ENCODE measurements at regions not wholly inside any gene's neighbourhood (a gene's known extent, or its start where the extent isn't known, plus 50 kb on each side); places are given as distances from the start of the nearest gene placed in this dataset.

GRCh38 chr7:50212666-50213621 is 91.6 kb upstream of the IKZF1 start:
- peak overlapping the region in 7 of 8 donors; percentile 29 to 81 (median 72) for H3K4me3 Mint-ChIP-seq
- no peaks in the 10 kb centered on the region for H3K27me3 Mint-ChIP-seq
- Histone ChIP-seq H3K4me1 (ENCODE audit: insufficient read depth, low read length) (peaks cover 89% of the 10 kb centered on the region), H3K36me3 (ENCODE audit: insufficient read depth, low read length) (no peaks in the 10 kb centered on the region), H3K4me3 (ENCODE audit: low read length in 2 of 2) (no peak overlapping the region), H3K27ac (ENCODE audit: low read depth, low read length) (no peak overlapping the region), H3K9me3 (ENCODE audit: control insufficient read depth in 1 of 2, low read length in 2 of 2) (no peaks in the 10 kb centered on the region), H3K27me3 (ENCODE audit: insufficient read depth, low read length) (no peaks in the 10 kb centered on the region)
- peaks cover 63 to 99% (median 83%) of the 10 kb centered on the region in 4 donors for H3K4me1 Mint-ChIP-seq
- H3K9me3 Mint-ChIP-seq: no peaks in the 10 kb centered on the region
- POLR2A ChIA-PET (ENCODE audit: partially characterized antibody): interaction anchor here (1.0 to 22.0 kb wide), 9 partner anchors 10 to 155 kb away, joined by 3 to 675 read pairs (median 6); partner anchors contain the start of gene IKZF1
- CTCF ChIA-PET (ENCODE audit: partially characterized antibody): interaction anchor here (0.7 to 16.0 kb wide), 5 partner anchors 7 to 203 kb away, joined by 3 to 424 read pairs (median 4); no protein-coding TSS in a partner anchor
- intact Hi-C loops (cut with micrococcal nuclease): no loop called here
- DNase-seq: peak in 1 of 5 donors; percentile 36
- no peaks in the 10 kb centered on the region for H3K36me3 Mint-ChIP-seq
- H3K27ac Mint-ChIP-seq: peak overlapping the region; percentile 16 to 94 (median 60)

- DNase-seq: no peak
- Histone ChIP-seq H3K4me1 (ENCODE audit: insufficient read depth, low read length) (peaks cover 90% of the 10 kb centered on the region), H3K27ac (ENCODE audit: low read depth, low read length) (no peak overlapping the region), H3K36me3 (ENCODE audit: insufficient read depth, low read length) (no peaks in the 10 kb centered on the region), H3K4me3 (ENCODE audit: low read length in 2 of 2) (no peak overlapping the region), H3K9me3 (ENCODE audit: control insufficient read depth in 1 of 2, low read length in 2 of 2) (no peaks in the 10 kb centered on the region), H3K27me3 (ENCODE audit: insufficient read depth, low read length) (no peaks in the 10 kb centered on the region)
- H3K4me3 Mint-ChIP-seq: peak overlapping the region in 2 of 8 donors; percentile 63 to 76
- intact Hi-C loops (cut with micrococcal nuclease): no loop called here
- H3K27ac Mint-ChIP-seq: peak overlapping the region in 4 of 7 donors; percentile 24 to 90 (median 88)
- ChIA-PET CTCF (ENCODE audit: partially characterized antibody) (interaction anchor here (0.7 to 16.0 kb wide), 3 partner anchors 29 to 204 kb away, joined by 3 to 424 read pairs (median 3); no protein-coding TSS in a partner anchor), POLR2A (ENCODE audit: partially characterized antibody) (interaction anchor here (1.4 to 22.0 kb wide), 7 partner anchors 15 to 156 kb away, joined by 4 to 675 read pairs (median 30); partner anchors contain the start of gene IKZF1)
- no peaks in the 10 kb centered on the region for H3K27me3 Mint-ChIP-seq
- no peaks in the 10 kb centered on the region for H3K36me3 Mint-ChIP-seq
- H3K4me1 Mint-ChIP-seq: peaks cover 71 to 99% (median 85%) of the 10 kb centered on the region in 4 donors
- H3K9me3 Mint-ChIP-seq: no peaks in the 10 kb centered on the region
These were observed 92.5 kb upstream of the IKZF1 start for GRCh38 chr7:50212016-50212325.

- no peak overlapping the region for H3K27ac ChIP-seq (ENCODE audit: low read depth, low read length)
- intact Hi-C loops (cut with micrococcal nuclease): no loop called here
- H3K27me3 ChIP-seq (ENCODE audit: insufficient read depth, low read length): no peaks in the 10 kb centered on the region
- peaks cover 92% of the 10 kb centered on the region for H3K4me1 ChIP-seq (ENCODE audit: insufficient read depth, low read length)
- ChIA-PET CTCF (ENCODE audit: partially characterized antibody) (interaction anchor here (0.6 to 16.0 kb wide), 9 partner anchors 14 to 206 kb away, joined by 3 to 424 read pairs (median 3); no protein-coding TSS in a partner anchor), POLR2A (ENCODE audit: partially characterized antibody) (interaction anchor here (1.1 to 22.0 kb wide), 9 partner anchors 15 to 159 kb away, joined by 3 to 675 read pairs (median 6); partner anchors contain the start of gene IKZF1)
- H3K4me3 ChIP-seq (ENCODE audit: low read length in 2 of 2): no peak overlapping the region
- no peaks in the 10 kb centered on the region for H3K9me3 ChIP-seq (ENCODE audit: control insufficient read depth in 1 of 2, low read length in 2 of 2)
- Mint-ChIP-seq H3K4me1 (peaks cover 75 to 100% (median 88%) of the 10 kb centered on the region in 4 donors), H3K27me3 (no peaks in the 10 kb centered on the region), H3K9me3 (peaks cover 0 to 2% (median 0%) of the 10 kb centered on the region in 8 donors), H3K36me3 (no peaks in the 10 kb centered on the region), H3K27ac (peak overlapping the region; percentile 16 to 93 (median 90)), H3K4me3 (peak overlapping the region in 5 of 8 donors; percentile 15 to 82 (median 73))
- no peak for DNase-seq
- no peaks in the 10 kb centered on the region for H3K36me3 ChIP-seq (ENCODE audit: insufficient read depth, low read length)
These were observed 93.1 kb upstream of the IKZF1 start for GRCh38 chr7:50211130-50212015.

- Mint-ChIP-seq H3K27me3 (no peaks in the 10 kb centered on the region), H3K4me1 (peaks cover 76 to 100% (median 88%) of the 10 kb centered on the region in 4 donors), H3K9me3 (peaks cover 0 to 2% (median 0%) of the 10 kb centered on the region in 8 donors), H3K36me3 (no peaks in the 10 kb centered on the region), H3K27ac (peak overlapping the region; percentile 80 to 93 (median 90)), H3K4me3 (peak overlapping the region in 7 of 8 donors; percentile 59 to 82 (median 65))
- ChIA-PET CTCF (ENCODE audit: partially characterized antibody) (interaction anchor here (0.6 to 16.0 kb wide), 9 partner anchors 15 to 207 kb away, joined by 3 to 424 read pairs (median 3); no protein-coding TSS in a partner anchor), POLR2A (ENCODE audit: partially characterized antibody) (interaction anchor here (1.1 to 22.0 kb wide), 10 partner anchors 16 to 160 kb away, joined by 3 to 675 read pairs (median 6); partner anchors contain the start of gene IKZF1)
- no peak overlapping the region for H3K4me3 ChIP-seq (ENCODE audit: low read length in 2 of 2)
- no peak overlapping the region for H3K27ac ChIP-seq (ENCODE audit: low read depth, low read length)
- H3K36me3 ChIP-seq (ENCODE audit: insufficient read depth, low read length): no peaks in the 10 kb centered on the region
- intact Hi-C loops (cut with micrococcal nuclease): no loop called here
- no peaks in the 10 kb centered on the region for H3K9me3 ChIP-seq (ENCODE audit: control insufficient read depth in 1 of 2, low read length in 2 of 2)
- H3K27me3 ChIP-seq (ENCODE audit: insufficient read depth, low read length): no peaks in the 10 kb centered on the region
- no peak for DNase-seq
- H3K4me1 ChIP-seq (ENCODE audit: insufficient read depth, low read length): peaks cover 92% of the 10 kb centered on the region
These were observed 93.8 kb upstream of the IKZF1 start for GRCh38 chr7:50210706-50211115.

GRCh38 chr7:50209461-50210135 is 94.9 kb upstream of the IKZF1 start:
- H3K4me3 Mint-ChIP-seq: peak overlapping the region in 5 of 8 donors; percentile 1 to 63 (median 10)
- H3K36me3 Mint-ChIP-seq: no peaks in the 10 kb centered on the region
- DNase-seq: no peak
- Histone ChIP-seq H3K4me1 (ENCODE audit: insufficient read depth, low read length) (peaks cover 99% of the 10 kb centered on the region), H3K27me3 (ENCODE audit: insufficient read depth, low read length) (no peaks in the 10 kb centered on the region), H3K36me3 (ENCODE audit: insufficient read depth, low read length) (no peaks in the 10 kb centered on the region), H3K27ac (ENCODE audit: low read depth, low read length) (peak overlapping the region; percentile 2), H3K9me3 (ENCODE audit: control insufficient read depth in 1 of 2, low read length in 2 of 2) (no peaks in the 10 kb centered on the region), H3K4me3 (ENCODE audit: low read length in 2 of 2) (no peak overlapping the region)
- no peaks in the 10 kb centered on the region for H3K27me3 Mint-ChIP-seq
- ChIA-PET POLR2A (ENCODE audit: partially characterized antibody) (interaction anchor here (0.9 to 22.0 kb wide), 8 partner anchors 17 to 184 kb away, joined by 3 to 675 read pairs (median 12); partner anchors contain the start of gene IKZF1), CTCF (ENCODE audit: partially characterized antibody) (interaction anchor here (0.6 to 16.0 kb wide), 5 partner anchors 60 to 208 kb away, joined by 3 to 424 read pairs (median 3); no protein-coding TSS in a partner anchor)
- H3K4me1 Mint-ChIP-seq: peaks cover 78 to 100% (median 89%) of the 10 kb centered on the region in 4 donors
- H3K9me3 Mint-ChIP-seq: peaks cover 0 to 2% (median 0%) of the 10 kb centered on the region in 8 donors
- intact Hi-C loops (cut with micrococcal nuclease): loop anchor here (5.0 kb wide), 1 partner anchor 423 kb away; no protein-coding TSS in a partner anchor
- H3K27ac Mint-ChIP-seq: peak overlapping the region; percentile 0 to 92 (median 89)

Measured in CD4-positive, alpha-beta memory T cell (primary cell).